Spinal cord (tissue), 9 donors: ENCODE measurements at regions not wholly inside any gene's neighbourhood (a gene's known extent, or its start where the extent isn't known, plus 50 kb on each side); places are given as distances from the start of the nearest gene placed in this dataset.
"Not testable (repeated sequence)": the region's sequence is repeated elsewhere in the genome, so short reads cannot be mapped to it uniquely, and the experiment has no call there.

ENCODE experiments used
- DNase-seq, 6 donors: peaks; one replicate each; pipeline versions ENCODE4 v3.0.0 to v3.0.0-alpha.2; 2013 to 2015; ENCODE audit warnings: low spot score in 6 of 6, low read depth in 4 of 6
- H3K27ac ChIP-seq: one replicate; pipeline ENCODE4 v1.5.1; 2013; ENCODE audit warnings: low read depth, low read length, control low read depth
- H3K27me3 ChIP-seq: one replicate; pipeline ENCODE4 v1.6.1; 2013; ENCODE audit warnings: low read length; ENCODE audit not compliant: control insufficient read depth, insufficient read depth
- H3K36me3 ChIP-seq: one replicate; pipeline ENCODE4 v1.6.1; 2013; ENCODE audit warnings: low read length; ENCODE audit not compliant: control insufficient read depth, insufficient read depth
- H3K4me1 ChIP-seq: one replicate; pipeline ENCODE4 v1.6.1; 2013; ENCODE audit warnings: low read length; ENCODE audit not compliant: control insufficient read depth, insufficient read depth
- H3K4me3 ChIP-seq: one replicate; pipeline ENCODE4 v1.5.1; 2013; ENCODE audit warnings: low read depth, low read length, control low read depth
- H3K9me3 ChIP-seq: one replicate; pipeline ENCODE4 v1.6.1; 2013; ENCODE audit warnings: low read length; ENCODE audit not compliant: control insufficient read depth, insufficient read depth
- WGBS: methylation state at CpG from one replicate; pipeline ENCODE4 v1.1.5; 2013; ENCODE audit warnings: missing lambda C conversion rate; ENCODE audit not compliant: insufficient coverage; 5-methylcytosine and 5-hydroxymethylcytosine counted together
- donor health status: healthy.

GRCh38 chr5:33102551-33102950, 338.2 kb upstream of the TARS1 start:
- DNase-seq: no peak
- 91% methylated on average over 4 of the region's 7 CpGs for WGBS
- no peaks in the 10 kb centered on the region for H3K36me3 ChIP-seq

DNA sequence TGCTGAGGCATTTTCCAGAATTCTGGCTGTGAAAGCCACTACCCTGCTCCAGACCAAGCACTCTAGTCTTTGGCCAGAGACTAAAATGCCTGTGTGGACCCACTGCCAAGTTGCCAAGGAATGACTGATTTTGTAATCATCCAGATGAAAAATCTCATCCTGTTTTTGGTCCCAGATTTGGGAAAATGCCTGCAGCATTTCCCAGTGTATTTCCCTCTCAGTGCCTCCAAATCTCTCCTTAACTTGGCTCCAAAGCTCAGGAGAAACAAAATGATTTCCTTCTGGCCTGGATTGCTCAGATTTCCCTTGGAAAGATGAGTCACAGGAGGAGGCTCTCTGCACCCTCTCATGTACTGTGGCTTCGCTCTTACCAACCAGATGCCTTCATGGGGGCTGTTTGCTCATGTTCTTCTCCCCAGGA, 335.2 kb upstream of the TARS1 start:
- Histone ChIP-seq H3K4me1 (no peaks in the 10 kb centered on the region), H3K9me3 (peaks cover 6% of the 10 kb centered on the region), H3K27ac (no peak overlapping the region), H3K27me3 (no peaks in the 10 kb centered on the region), H3K36me3 (no peaks in the 10 kb centered on the region), H3K4me3 (no peak overlapping the region)
- WGBS: 91% methylated on average over 1 of the region's 1 CpG
- DNase-seq: no peak

More at GRCh38 chr5:33102551-33102950, 338.2 kb upstream of the TARS1 start:
- Histone ChIP-seq H3K9me3 (peaks cover 6% of the 10 kb centered on the region), H3K4me3 (no peak overlapping the region), H3K27ac (no peak overlapping the region), H3K4me1 (no peaks in the 10 kb centered on the region), H3K27me3 (no peaks in the 10 kb centered on the region)

- not testable (repeated sequence) for H3K9me3 ChIP-seq, H3K4me1 ChIP-seq, H3K27me3 ChIP-seq, H3K27ac ChIP-seq, H3K36me3 ChIP-seq, DNase-seq, H3K4me3 ChIP-seq
- WGBS: 100% methylated on average over 1 of the region's 2 CpGs
Measured at GRCh38 chr5:33110496-33110895, 330.3 kb upstream of the TARS1 start.

GRCh38 chr5:33114361-33114760, 326.4 kb upstream of the TARS1 start:
- Histone ChIP-seq H3K27me3 (no peaks in the 10 kb centered on the region), H3K27ac (no peak overlapping the region), H3K36me3 (no peaks in the 10 kb centered on the region), H3K9me3 (no peaks in the 10 kb centered on the region), H3K4me3 (no peak overlapping the region), H3K4me1 (no peaks in the 10 kb centered on the region)
- no CpG with 5 or more reads among the region's 3 CpGs for WGBS
- no peak for DNase-seq

DNA sequence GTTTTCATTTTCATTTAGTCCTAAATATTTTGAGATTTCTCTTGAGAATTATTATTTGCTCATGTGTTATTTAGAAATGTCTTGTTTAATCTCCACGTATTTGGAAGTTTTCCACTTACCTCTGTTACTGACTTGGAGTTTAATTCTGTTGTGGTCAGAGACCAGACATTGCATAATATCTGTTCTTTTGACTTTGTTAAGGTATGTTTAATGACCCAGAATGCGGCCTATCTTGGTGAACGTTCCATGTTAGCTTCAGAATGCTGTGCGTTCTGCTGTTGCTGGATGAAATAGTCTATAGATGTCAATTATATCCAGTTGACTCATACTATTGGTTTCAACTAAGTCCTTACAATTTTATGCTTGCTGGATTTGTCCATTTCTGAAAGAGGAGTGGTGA, 325.3 kb upstream of the TARS1 start:
- Histone ChIP-seq H3K4me1 (no peaks in the 10 kb centered on the region), H3K36me3 (no peaks in the 10 kb centered on the region), H3K27me3 (no peaks in the 10 kb centered on the region), H3K27ac (no peak overlapping the region), H3K9me3 (no peaks in the 10 kb centered on the region), H3K4me3 (no peak overlapping the region)
- no CpG with 5 or more reads among the region's 4 CpGs for WGBS
- DNase-seq: no peak

GRCh38 chr5:33118761-33119415, 321.9 kb upstream of the TARS1 start:
- no peak for DNase-seq
- Histone ChIP-seq H3K36me3 (no peaks in the 10 kb centered on the region), H3K27me3 (no peaks in the 10 kb centered on the region), H3K4me1 (no peaks in the 10 kb centered on the region), H3K9me3 (no peaks in the 10 kb centered on the region), H3K27ac (no peak overlapping the region), H3K4me3 (no peak overlapping the region)
- WGBS: 86% methylated on average over 1 of the region's 1 CpG

DNA sequence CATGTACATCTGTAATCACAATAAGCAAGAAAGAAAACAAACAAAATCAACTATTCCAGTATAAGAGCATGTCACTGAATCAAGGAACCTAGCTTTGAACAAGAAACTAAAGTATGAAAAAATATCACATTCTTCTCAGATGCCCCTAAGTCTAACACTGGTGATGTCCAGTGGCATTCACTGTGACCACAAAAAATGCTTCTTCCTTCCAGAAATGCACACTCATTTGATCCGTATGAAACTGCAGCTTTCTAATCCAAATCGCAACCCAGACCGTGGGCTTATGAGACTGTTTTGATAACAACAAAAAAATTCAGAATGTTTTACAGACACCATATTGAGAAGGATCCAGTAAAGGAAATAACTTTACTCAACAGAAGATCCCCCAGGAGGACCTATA, 320.1 kb upstream of the TARS1 start:
- Histone ChIP-seq H3K4me3 (no peak overlapping the region), H3K9me3 (no peaks in the 10 kb centered on the region), H3K27ac (no peak overlapping the region), H3K27me3 (no peaks in the 10 kb centered on the region), H3K4me1 (no peaks in the 10 kb centered on the region), H3K36me3 (no peaks in the 10 kb centered on the region)
- WGBS: no CpG with 5 or more reads among the region's 3 CpGs
- DNase-seq: no peak

DNA sequence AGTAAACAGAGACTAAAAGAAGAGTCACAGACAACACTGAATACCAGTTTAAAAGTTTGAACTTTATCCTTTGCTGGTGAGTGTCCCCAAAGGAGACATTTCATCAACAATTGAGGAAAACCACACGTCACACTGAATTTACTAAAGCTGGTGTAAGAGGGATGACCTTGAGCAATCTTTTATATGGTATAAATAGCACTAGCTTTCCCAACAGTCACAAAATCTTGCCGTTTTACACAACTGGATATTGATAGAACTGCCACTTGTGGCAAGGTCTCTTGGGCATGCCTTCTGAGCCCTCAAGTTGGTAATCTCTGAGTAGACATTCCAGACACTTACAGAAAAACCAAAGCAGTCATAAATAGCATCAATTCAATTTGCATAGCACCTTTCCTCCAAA, 311.5 kb upstream of the TARS1 start:
- 100% methylated on average over 1 of the region's 2 CpGs for WGBS
- Histone ChIP-seq H3K4me1 (no peaks in the 10 kb centered on the region), H3K9me3 (peaks cover 2% of the 10 kb centered on the region), H3K36me3 (no peaks in the 10 kb centered on the region), H3K4me3 (no peak overlapping the region), H3K27ac (no peak overlapping the region), H3K27me3 (no peaks in the 10 kb centered on the region)
- no peak for DNase-seq

DNA sequence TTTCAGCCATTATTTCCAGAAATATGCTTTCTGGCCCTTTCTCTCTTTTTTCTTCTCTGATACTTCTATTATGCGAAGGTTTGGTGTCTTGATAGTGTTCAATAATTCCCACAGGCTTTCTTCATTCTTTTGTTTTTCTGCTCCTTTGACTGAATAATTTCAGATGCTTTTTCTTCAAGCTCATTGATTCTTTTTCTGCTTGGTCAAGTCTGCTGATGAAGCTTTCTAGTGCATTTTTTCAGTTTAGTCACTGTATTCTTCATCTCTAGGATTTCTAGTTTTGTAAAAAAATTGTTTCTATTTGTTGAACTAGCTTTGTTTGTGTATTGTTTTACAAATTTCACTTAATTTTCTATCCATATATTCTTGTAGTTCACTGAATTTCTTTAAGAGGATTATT, 304.0 kb upstream of the TARS1 start:
- no peak for DNase-seq
- Histone ChIP-seq H3K4me1 (no peaks in the 10 kb centered on the region), H3K27me3 (no peaks in the 10 kb centered on the region), H3K4me3 (no peak overlapping the region), H3K27ac (no peak overlapping the region), H3K9me3 (no peaks in the 10 kb centered on the region), H3K36me3 (no peaks in the 10 kb centered on the region)
- no CpG with 5 or more reads among the region's 1 CpG for WGBS

GRCh38 chr5:33138145-33138544, 302.6 kb upstream of the TARS1 start:
- not testable (repeated sequence) for H3K27me3 ChIP-seq, H3K4me1 ChIP-seq, DNase-seq, H3K9me3 ChIP-seq, H3K36me3 ChIP-seq, H3K4me3 ChIP-seq, H3K27ac ChIP-seq
- WGBS: 87% methylated on average over 3 of the region's 4 CpGs
